ENCODE measurements at regions not wholly inside any gene's neighbourhood (a gene's known extent, or its start where the extent isn't known, plus 50 kb on each side); places are given as distances from the start of the nearest gene placed in this dataset.

DNA sequence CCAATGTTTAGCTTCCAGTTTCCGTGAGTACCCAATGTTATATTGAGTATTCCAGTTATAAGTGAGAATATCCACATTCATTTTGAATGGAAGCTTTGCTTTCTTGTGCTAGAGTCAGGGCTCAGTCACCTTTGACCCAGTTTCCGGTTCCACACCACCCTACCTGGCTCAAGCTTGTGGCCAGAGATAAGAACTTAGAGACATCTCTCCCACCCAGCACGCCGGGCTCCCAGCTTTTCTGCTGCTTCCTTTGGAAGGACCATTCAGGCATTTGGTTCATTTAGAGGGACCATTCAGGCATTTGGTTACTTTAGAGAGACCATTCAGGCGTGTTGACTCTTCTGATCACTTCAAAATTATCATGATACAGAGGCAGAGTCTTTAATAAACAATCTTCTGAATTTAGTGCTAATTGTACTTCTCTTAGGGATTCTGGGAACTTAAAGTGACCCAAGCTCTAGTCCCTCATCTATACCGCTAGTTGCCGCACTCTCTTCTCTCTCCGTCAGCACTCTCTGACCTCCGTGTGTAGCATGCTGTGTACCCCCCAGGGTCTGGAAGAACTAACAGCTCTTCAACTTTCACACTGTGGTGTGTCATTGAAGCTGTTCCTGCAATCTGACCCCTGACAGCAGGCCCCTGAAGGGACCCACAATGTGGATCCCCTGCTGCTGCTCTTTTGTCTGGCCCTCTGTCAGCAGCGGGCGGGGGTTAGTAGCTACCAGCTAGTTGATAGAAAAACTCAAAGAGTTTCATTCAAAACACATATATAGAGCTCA is 943.1 kb downstream of the ARAP2 start:
- no peaks in the 10 kb centered on the region for H3K4me1 ChIP-seq (ENCODE audit: control insufficient read depth, extremely low read depth, insufficient read depth, low read length)
- H4K20me1 ChIP-seq (ENCODE audit: control insufficient read depth, extremely low read depth, insufficient read depth, low read length), result no peaks in the 10 kb centered on the region
- H3K4me3 ChIP-seq (replicated peaks in 1 of 4; ENCODE audit: control extremely low read depth in 1 of 4, insufficient read depth in 1 of 4, low read depth in 3 of 4, low read length in 4 of 4), result no peak overlapping the region
- no peak overlapping the region for H2AFZ ChIP-seq (ENCODE audit: low read length)
- H3K9me3 ChIP-seq (ENCODE audit: control insufficient read depth, insufficient read depth, low read depth, low read length), result no peaks in the 10 kb centered on the region
- H3K9ac ChIP-seq (ENCODE audit: insufficient read depth, low read length), result no peak overlapping the region
- no peak overlapping the region for H3K27ac ChIP-seq (ENCODE audit: insufficient read depth, low read length)
- no peak for TF ChIP-seq EZH2 (IDR thresholded peaks at IDR 0.05; ENCODE audit: low read length, missing control alignments)
- TF ChIP-seq, protein P1, sequence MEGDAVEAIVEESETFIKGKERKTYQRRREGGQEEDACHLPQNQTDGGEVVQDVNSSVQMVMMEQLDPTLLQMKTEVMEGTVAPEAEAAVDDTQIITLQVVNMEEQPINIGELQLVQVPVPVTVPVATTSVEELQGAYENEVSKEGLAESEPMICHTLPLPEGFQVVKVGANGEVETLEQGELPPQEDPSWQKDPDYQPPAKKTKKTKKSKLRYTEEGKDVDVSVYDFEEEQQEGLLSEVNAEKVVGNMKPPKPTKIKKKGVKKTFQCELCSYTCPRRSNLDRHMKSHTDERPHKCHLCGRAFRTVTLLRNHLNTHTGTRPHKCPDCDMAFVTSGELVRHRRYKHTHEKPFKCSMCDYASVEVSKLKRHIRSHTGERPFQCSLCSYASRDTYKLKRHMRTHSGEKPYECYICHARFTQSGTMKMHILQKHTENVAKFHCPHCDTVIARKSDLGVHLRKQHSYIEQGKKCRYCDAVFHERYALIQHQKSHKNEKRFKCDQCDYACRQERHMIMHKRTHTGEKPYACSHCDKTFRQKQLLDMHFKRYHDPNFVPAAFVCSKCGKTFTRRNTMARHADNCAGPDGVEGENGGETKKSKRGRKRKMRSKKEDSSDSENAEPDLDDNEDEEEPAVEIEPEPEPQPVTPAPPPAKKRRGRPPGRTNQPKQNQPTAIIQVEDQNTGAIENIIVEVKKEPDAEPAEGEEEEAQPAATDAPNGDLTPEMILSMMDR (conservative IDR thresholded peaks at IDR 0.05 in 1 of 2, IDR thresholded peaks at IDR 0.05 in 1 of 2; ENCODE audit: low read depth in 1 of 2, low read length in 2 of 2), result no peak
- H3K36me3 ChIP-seq (ENCODE audit: control insufficient read depth, insufficient read depth, low read length), result no peaks in the 10 kb centered on the region
- H3K4me2 ChIP-seq (ENCODE audit: extremely low read depth, insufficient read depth, low read length), result no peak overlapping the region
- no peaks in the 10 kb centered on the region for H3K79me2 ChIP-seq (ENCODE audit: control insufficient read depth, insufficient read depth, low read length)
- H3K27me3 ChIP-seq (ENCODE audit: control insufficient read depth, insufficient read depth, low read length), result no peaks in the 10 kb centered on the region
- no peak for DNase-seq (ENCODE audit: low read depth in 2 of 2)

DNA sequence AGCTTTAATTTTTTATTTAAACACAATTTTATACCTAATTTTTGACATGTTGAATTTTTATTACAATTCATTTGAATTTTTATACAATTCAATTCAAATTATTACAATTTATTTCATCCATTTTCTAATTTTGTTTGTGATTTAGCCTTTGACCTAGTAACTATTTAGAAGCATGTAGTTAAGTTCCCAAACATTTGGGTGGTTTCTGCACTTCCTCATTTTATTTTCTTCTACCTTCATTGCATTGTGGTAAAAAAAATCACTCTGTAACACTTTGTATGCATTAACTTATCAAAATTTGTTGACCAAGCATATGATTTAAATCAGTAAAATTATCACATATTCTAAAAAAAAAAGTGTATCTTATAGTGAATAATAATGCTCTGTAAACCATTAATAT is 928.9 kb downstream of the ARAP2 start:
- Histone ChIP-seq H3K9me3 (ENCODE audit: control insufficient read depth, insufficient read depth, low read depth, low read length) (no peaks in the 10 kb centered on the region), H3K79me2 (ENCODE audit: control insufficient read depth, insufficient read depth, low read length) (no peaks in the 10 kb centered on the region), H4K20me1 (ENCODE audit: control insufficient read depth, extremely low read depth, insufficient read depth, low read length) (no peaks in the 10 kb centered on the region), H2AFZ (ENCODE audit: low read length) (no peak overlapping the region), H3K27me3 (ENCODE audit: control insufficient read depth, insufficient read depth, low read length) (no peaks in the 10 kb centered on the region), H3K4me1 (ENCODE audit: control insufficient read depth, extremely low read depth, insufficient read depth, low read length) (no peaks in the 10 kb centered on the region), H3K36me3 (ENCODE audit: control insufficient read depth, insufficient read depth, low read length) (no peaks in the 10 kb centered on the region), H3K9ac (ENCODE audit: insufficient read depth, low read length) (no peak overlapping the region), H3K4me2 (ENCODE audit: extremely low read depth, insufficient read depth, low read length) (no peak overlapping the region), H3K27ac (ENCODE audit: insufficient read depth, low read length) (no peak overlapping the region), H3K4me3 (replicated peaks in 1 of 4; ENCODE audit: control extremely low read depth in 1 of 4, insufficient read depth in 1 of 4, low read depth in 3 of 4, low read length in 4 of 4) (no peak overlapping the region)
- TF ChIP-seq, protein P1 (conservative IDR thresholded peaks at IDR 0.05 in 1 of 2, IDR thresholded peaks at IDR 0.05 in 1 of 2; ENCODE audit: low read depth in 1 of 2, low read length in 2 of 2), result no peak
- TF ChIP-seq EZH2 (IDR thresholded peaks at IDR 0.05; ENCODE audit: low read length, missing control alignments), result no peak
- DNase-seq (ENCODE audit: low read depth in 2 of 2), result no peak

DNA sequence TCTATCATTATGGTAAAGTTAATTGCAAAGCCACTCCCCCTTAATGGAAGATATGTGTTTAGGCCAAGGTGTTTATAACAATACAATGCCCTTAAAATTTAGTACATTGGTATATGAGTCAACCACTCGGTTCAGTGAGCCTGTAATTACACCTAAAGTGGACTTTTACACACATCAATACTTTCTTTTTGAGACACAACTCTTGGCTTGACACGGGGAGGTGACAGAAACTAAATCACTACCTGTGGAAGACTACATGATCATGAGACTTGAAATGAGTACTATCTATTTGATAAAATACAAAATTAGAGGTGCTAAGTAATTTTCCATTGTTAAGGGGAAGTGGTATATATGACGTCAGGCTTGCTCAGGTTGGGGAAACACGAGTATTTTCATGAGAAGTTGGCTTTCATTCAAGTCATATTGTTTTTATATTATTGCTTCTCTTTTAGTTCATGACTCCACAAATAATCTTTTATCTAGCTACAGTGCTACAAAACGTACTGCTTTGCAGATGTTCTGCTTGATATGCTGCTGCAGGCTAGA is 918.3 kb downstream of the ARAP2 start:
- DNase-seq (ENCODE audit: low read depth in 2 of 2), result no peak
- Histone ChIP-seq H3K4me3 (replicated peaks in 1 of 4; ENCODE audit: control extremely low read depth in 1 of 4, insufficient read depth in 1 of 4, low read depth in 3 of 4, low read length in 4 of 4) (no peak overlapping the region), H2AFZ (ENCODE audit: low read length) (no peak overlapping the region)

More for the DNA sequence above, 918.3 kb downstream of the ARAP2 start:
- H3K4me2 ChIP-seq (ENCODE audit: extremely low read depth, insufficient read depth, low read length), result no peak overlapping the region
- no peaks in the 10 kb centered on the region for H3K27me3 ChIP-seq (ENCODE audit: control insufficient read depth, insufficient read depth, low read length)
- H3K4me1 ChIP-seq (ENCODE audit: control insufficient read depth, extremely low read depth, insufficient read depth, low read length), result no peaks in the 10 kb centered on the region
- H4K20me1 ChIP-seq (ENCODE audit: control insufficient read depth, extremely low read depth, insufficient read depth, low read length), result no peaks in the 10 kb centered on the region
- TF ChIP-seq, protein P1 (conservative IDR thresholded peaks at IDR 0.05 in 1 of 2, IDR thresholded peaks at IDR 0.05 in 1 of 2; ENCODE audit: low read depth in 1 of 2, low read length in 2 of 2), result no peak
- TF ChIP-seq EZH2 (IDR thresholded peaks at IDR 0.05; ENCODE audit: low read length, missing control alignments), result no peak
- no peak overlapping the region for H3K27ac ChIP-seq (ENCODE audit: insufficient read depth, low read length)
- no peak overlapping the region for H3K9ac ChIP-seq (ENCODE audit: insufficient read depth, low read length)
- H3K9me3 ChIP-seq (ENCODE audit: control insufficient read depth, insufficient read depth, low read depth, low read length), result no peaks in the 10 kb centered on the region
- H3K79me2 ChIP-seq (ENCODE audit: control insufficient read depth, insufficient read depth, low read length), result no peaks in the 10 kb centered on the region
- H3K36me3 ChIP-seq (ENCODE audit: control insufficient read depth, insufficient read depth, low read length), result no peaks in the 10 kb centered on the region

All from fibroblast of lung (primary cell).